ENCODE measurements at regions not wholly inside any gene's neighbourhood (a gene's known extent, or its start where the extent isn't known, plus 50 kb on each side); places are given as distances from the start of the nearest gene placed in this dataset.
A peak's percentile ranks its signal among the peaks of the same experiment; 100 is the strongest.

GRCh38 chr21:38744861-38745260 lies 60.9 kb upstream of the ETS2 start:
- no peak overlapping the region for H3K9ac ChIP-seq (ENCODE audit: low read depth in 1 of 2, low read length in 2 of 2)
- H3K27ac ChIP-seq (ENCODE audit: low read depth in 1 of 2, low read length in 2 of 2), result no peak overlapping the region
- H3K27me3 ChIP-seq (ENCODE audit: control insufficient read depth in 4 of 4, insufficient read depth in 4 of 4, low read length in 3 of 4), result no peaks in the 10 kb centered on the region
- TF ChIP-seq FOXA1 (IDR thresholded peaks at IDR 0.05), result no peak
- TF ChIP-seq ATF3 (IDR thresholded peaks at IDR 0.05), result no peak
- TF ChIP-seq HNF4G (IDR thresholded peaks at IDR 0.05), result no peak
- TF ChIP-seq FOXA2 (IDR thresholded peaks at IDR 0.05), result no peak
- no peak for TF ChIP-seq RXRA (IDR thresholded peaks at IDR 0.05)
- TF ChIP-seq SP1 (IDR thresholded peaks at IDR 0.05), result no peak
- no peak for TF ChIP-seq HNF4A (conservative IDR thresholded peaks at IDR 0.05)
- no peak for TF ChIP-seq REST (IDR thresholded peaks at IDR 0.05)
- TF ChIP-seq RAD21 (IDR thresholded peaks at IDR 0.05), result no peak
- no peak for TF ChIP-seq EGR1 (IDR thresholded peaks at IDR 0.05; ENCODE audit: low read depth in 2 of 2)
- no peak for TF ChIP-seq ZBTB33 (IDR thresholded peaks at IDR 0.05)
- TF ChIP-seq MAX (IDR thresholded peaks at IDR 0.05), result no peak
- peaks cover 0 to 6% (median 2%) of the 10 kb centered on the region in 4 donors for H3K4me1 ChIP-seq (ENCODE audit: control insufficient read depth in 4 of 4, insufficient read depth in 4 of 4, low read length in 3 of 4)
- no peak for DNase-seq (ENCODE audit: low spot score)
- H3K4me3 ChIP-seq (ENCODE audit: low read depth in 1 of 3, low read length in 3 of 3), result no peak overlapping the region
- 96% methylated on average over 2 of the region's 2 CpGs for WGBS
- H3K9me3 ChIP-seq (ENCODE audit: control insufficient read depth in 4 of 4, low read length in 3 of 4), result peaks cover 0 to 4% (median 0%) of the 10 kb centered on the region in 4 donors
- no peaks in the 10 kb centered on the region for H3K36me3 ChIP-seq (ENCODE audit: control insufficient read depth in 4 of 4, insufficient read depth in 3 of 4, low read depth in 1 of 4, low read length in 3 of 4)

- no peak overlapping the region for H3K9ac ChIP-seq (ENCODE audit: low read depth in 1 of 2, low read length in 2 of 2)
- peaks cover 0 to 4% (median 2%) of the 10 kb centered on the region in 4 donors for H3K4me1 ChIP-seq (ENCODE audit: control insufficient read depth in 4 of 4, insufficient read depth in 4 of 4, low read length in 3 of 4)
- no peak overlapping the region for H3K27ac ChIP-seq (ENCODE audit: low read depth in 1 of 2, low read length in 2 of 2)
Measured at GRCh38 chr21:38747810-38748209, 57.9 kb upstream of the ETS2 start.

More at GRCh38 chr21:38747810-38748209, 57.9 kb upstream of the ETS2 start:
- no peaks in the 10 kb centered on the region for H3K27me3 ChIP-seq (ENCODE audit: control insufficient read depth in 4 of 4, insufficient read depth in 4 of 4, low read length in 3 of 4)
- 43% methylated on average over 4 of the region's 4 CpGs for WGBS
- no peak overlapping the region for H3K4me3 ChIP-seq (ENCODE audit: low read depth in 1 of 3, low read length in 3 of 3)
- TF ChIP-seq SP1 (IDR thresholded peaks at IDR 0.05) (peak; percentile 31), TAF1 (conservative IDR thresholded peaks at IDR 0.05) (no peak), HNF4A (conservative IDR thresholded peaks at IDR 0.05) (peak; percentile 14 to 19)
- no peaks in the 10 kb centered on the region for H3K36me3 ChIP-seq (ENCODE audit: control insufficient read depth in 4 of 4, insufficient read depth in 3 of 4, low read depth in 1 of 4, low read length in 3 of 4)
- no peak for DNase-seq (ENCODE audit: low spot score)
- H3K9me3 ChIP-seq (ENCODE audit: control insufficient read depth in 4 of 4, low read length in 3 of 4), result peaks cover 0 to 4% (median 0%) of the 10 kb centered on the region in 4 donors

Data from liver (tissue), 7 donors.